Small intestine (tissue), 7 donors: ENCODE measurements at regions not wholly inside any gene's neighbourhood (a gene's known extent, or its start where the extent isn't known, plus 50 kb on each side); places are given as distances from the start of the nearest gene placed in this dataset.

ENCODE experiments used
- DNase-seq, 2 donors: peaks; one replicate each; pipeline versions ENCODE4 v3.0.0 to v3.0.0-alpha.2; 2013
- FAIRE-seq: peaks from 2 replicates; lab custom pipeline; 2012; peaks lifted over from hg19 to GRCh38; lab: Jason Lieb, UNC
- H3K27ac ChIP-seq, 3 donors: one replicate each; pipeline ENCODE4 v1.5.1; 2013; ENCODE audit warnings: low read length in 2 of 3, mild to moderate bottlenecking in 2 of 3, control low read depth in 1 of 3, inconsistent platforms in 1 of 3, low read depth in 1 of 3, moderate library complexity in 1 of 3
- H3K27me3 ChIP-seq, 3 donors: one replicate each; pipeline ENCODE4 v1.6.1; 2013; ENCODE audit warnings: low read length in 3 of 3, inconsistent platforms in 1 of 3; ENCODE audit not compliant: control insufficient read depth in 3 of 3, insufficient read depth in 3 of 3
- H3K36me3 ChIP-seq, 3 donors: one replicate each; pipeline ENCODE4 v1.6.1; 2013; ENCODE audit warnings: low read length in 3 of 3, inconsistent platforms in 1 of 3, low read depth in 1 of 3, mild to moderate bottlenecking in 1 of 3, moderate library complexity in 1 of 3; ENCODE audit not compliant: control insufficient read depth in 3 of 3, insufficient read depth in 2 of 3
- H3K4me1 ChIP-seq, 3 donors: one replicate each; pipeline ENCODE4 v1.6.1; 2013; ENCODE audit warnings: low read length in 2 of 3, inconsistent platforms in 1 of 3, low read depth in 1 of 3, mild to moderate bottlenecking in 1 of 3, moderate library complexity in 1 of 3; ENCODE audit not compliant: control insufficient read depth in 3 of 3, insufficient read depth in 2 of 3
- H3K4me3 ChIP-seq, 3 donors: one replicate each; pipeline ENCODE4 v1.5.1; 2013; ENCODE audit warnings: low read length in 3 of 3, control low read depth in 1 of 3, inconsistent platforms in 1 of 3, low read depth in 1 of 3, mild to moderate bottlenecking in 1 of 3, moderate library complexity in 1 of 3
- H3K9me3 ChIP-seq, 2 donors: one replicate each; pipeline ENCODE4 v1.6.1; 2013; ENCODE audit warnings: low read depth in 1 of 2, low read length in 1 of 2; ENCODE audit not compliant: control insufficient read depth in 2 of 2, insufficient read depth in 1 of 2
- WGBS, 3 donors: extraction: QIAGEN DNeasy Blood & Tissue Kit; methylation state at CpG; one replicate each; pipeline ENCODE4 v1.1.7; 2013; 5-methylcytosine and 5-hydroxymethylcytosine counted together
- donor health status: healthy with polysubstance abuse.
- donor health status: control.
- donor health status: control.
- donor health status: Bipolar disorder and iron deficiency.
- donor health status: healthy.

DNA sequence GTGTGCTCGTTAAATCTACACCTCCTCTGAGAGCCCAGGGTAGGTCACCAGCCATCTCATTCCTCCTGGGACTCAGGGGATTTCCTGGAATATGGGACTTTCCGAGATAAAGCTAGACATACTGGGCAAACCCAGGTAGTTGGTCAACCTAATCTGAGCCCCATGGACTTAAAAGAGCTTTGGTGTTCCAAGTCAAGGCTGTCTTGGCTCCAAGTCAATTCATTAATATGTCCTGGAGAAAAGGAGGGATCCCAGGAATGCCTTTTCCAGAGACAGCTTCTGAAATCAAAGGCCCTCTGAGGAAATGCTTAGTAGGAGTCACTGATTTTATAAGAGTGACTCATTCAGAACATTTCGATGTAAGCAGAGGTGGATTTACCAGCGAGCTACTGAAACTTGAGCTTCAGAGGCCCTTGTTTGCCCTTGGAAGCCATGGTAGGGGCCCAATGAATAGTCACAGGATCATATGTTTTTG is 137.3 kb upstream of the UBE2E1 start:
- H3K4me3 ChIP-seq, result no peak overlapping the region
- H3K9me3 ChIP-seq, result no peaks in the 10 kb centered on the region
- peaks cover 0 to 2% (median 0%) of the 10 kb centered on the region in 3 donors for H3K4me1 ChIP-seq
- no peaks in the 10 kb centered on the region for H3K36me3 ChIP-seq
- no peak overlapping the region for H3K27ac ChIP-seq
- H3K27me3 ChIP-seq, result peaks cover 0 to 39% (median 3%) of the 10 kb centered on the region in 3 donors
- DNase-seq (no peak), FAIRE-seq (no peak)
- WGBS, 3 donors, result 47 to 72% (median 53%) methylated on average over 4 of the region's 4 CpGs

DNA sequence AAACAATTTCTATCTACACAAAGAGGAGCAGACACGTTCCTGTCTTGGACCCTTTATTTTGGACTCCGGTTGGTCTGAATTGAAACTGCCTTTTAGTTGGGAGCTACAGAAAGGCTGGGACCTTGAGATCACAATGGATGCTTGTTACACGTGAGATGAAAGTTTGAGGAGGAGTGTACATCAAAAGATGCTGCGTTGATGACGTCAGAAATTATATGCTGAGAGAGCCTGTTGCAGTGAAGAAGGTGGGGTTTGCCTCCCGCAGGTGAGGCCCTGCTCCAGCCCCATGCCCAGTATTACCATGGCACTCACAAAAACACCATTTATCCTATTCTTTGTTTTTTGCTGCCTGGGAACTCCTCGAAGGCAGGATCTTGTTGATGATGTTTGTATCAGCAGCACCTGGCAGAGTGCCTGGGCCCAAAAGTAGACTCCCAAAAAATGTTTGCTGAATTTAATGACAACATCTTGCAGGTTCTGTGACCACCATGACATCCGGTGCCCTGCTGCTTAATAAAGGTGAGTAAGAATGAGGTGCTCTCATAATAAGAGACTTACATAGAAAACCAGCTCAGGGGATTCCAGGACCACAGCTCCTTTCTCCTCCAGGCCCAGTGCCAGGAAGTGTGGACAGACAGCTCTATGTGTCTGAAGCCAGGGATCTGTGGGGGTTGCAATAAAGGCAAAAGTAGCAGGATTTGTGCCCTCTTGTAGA is 136.1 kb upstream of the UBE2E1 start:
- Histone ChIP-seq H3K27ac (no peak overlapping the region), H3K4me3 (no peak overlapping the region), H3K27me3 (peaks cover 0 to 39% (median 3%) of the 10 kb centered on the region in 3 donors), H3K36me3 (no peaks in the 10 kb centered on the region), H3K4me1 (peaks cover 0 to 2% (median 0%) of the 10 kb centered on the region in 3 donors), H3K9me3 (no peaks in the 10 kb centered on the region)
- no peak for FAIRE-seq
- no peak for DNase-seq
- 82 to 89% (median 85%) methylated on average over 8 of the region's 8 CpGs for WGBS, 3 donors

DNA sequence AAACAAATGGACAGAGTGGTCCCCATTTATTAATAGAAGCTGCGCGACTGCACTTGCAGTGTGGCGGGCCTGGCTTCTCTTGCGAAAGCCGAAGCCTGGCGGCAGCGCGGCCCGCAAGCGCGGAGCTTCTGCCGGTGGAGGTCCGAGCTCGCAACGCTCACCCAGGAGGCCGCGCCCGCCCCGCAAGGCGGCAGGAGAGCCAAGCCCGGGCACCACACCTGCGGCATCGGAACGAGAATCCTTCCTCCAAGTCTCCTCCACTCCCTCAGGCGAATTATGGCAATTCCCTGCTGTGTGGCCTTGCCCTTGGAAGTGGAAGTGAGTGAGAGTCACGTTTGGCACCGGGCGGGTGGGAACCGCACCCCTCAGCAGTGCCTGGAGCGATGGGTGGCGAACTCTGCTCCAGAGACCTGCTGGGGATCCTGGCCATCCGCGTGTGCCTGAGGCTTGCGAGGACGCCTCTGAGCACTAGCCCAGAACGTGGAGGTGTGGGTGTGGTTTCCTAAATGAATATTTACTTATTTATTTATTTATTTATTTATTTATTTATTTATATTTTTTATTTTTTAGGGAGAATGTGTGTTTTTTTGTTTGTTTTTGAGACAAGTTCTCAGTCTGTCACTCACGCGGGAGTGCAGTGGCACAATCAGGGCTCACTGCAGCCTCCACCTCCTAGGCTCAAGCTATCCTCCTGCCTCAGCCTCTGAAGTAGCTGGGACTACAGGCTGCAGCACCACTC is 133.7 kb upstream of the UBE2E1 start:
- peaks cover 0 to 39% (median 3%) of the 10 kb centered on the region in 3 donors for H3K27me3 ChIP-seq
- H3K4me3 ChIP-seq, result peak overlapping the region in 2 of 3 donors; percentile 18 to 21
- no peaks in the 10 kb centered on the region for H3K36me3 ChIP-seq
- no peaks in the 10 kb centered on the region for H3K9me3 ChIP-seq
- no peak overlapping the region for H3K27ac ChIP-seq
- H3K4me1 ChIP-seq, result peaks cover 0 to 2% (median 0%) of the 10 kb centered on the region in 3 donors
- no peak for FAIRE-seq
- DNase-seq, result peak; percentile 39 to 57
- WGBS, 3 donors, result 14 to 28% (median 22%) methylated on average over 38 of the region's 38 CpGs

DNA sequence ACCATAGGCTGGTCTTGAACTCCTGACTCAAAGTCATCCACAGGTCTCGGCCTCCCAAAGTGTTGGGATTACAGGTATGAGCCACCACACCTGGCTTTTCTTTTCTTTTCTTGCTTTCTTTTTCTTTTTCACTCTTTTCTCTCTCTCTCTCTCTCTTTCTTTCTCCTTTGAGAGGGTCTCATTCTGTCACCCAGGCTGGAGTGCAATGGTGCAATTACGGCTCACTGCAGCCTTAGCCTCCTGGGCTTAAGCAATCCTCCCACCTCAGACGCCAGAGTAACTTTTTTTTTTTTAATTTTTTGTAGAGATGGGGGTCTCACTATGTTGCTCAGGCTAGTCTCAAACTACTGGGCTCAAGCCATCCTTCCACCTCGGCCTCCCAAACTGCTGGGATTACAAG is 133.1 kb upstream of the UBE2E1 start:
- peaks cover 0 to 39% (median 3%) of the 10 kb centered on the region in 3 donors for H3K27me3 ChIP-seq
- FAIRE-seq (no peak), DNase-seq (no peak)
- 84 to 91% (median 84%) methylated on average over 4 of the region's 4 CpGs for WGBS, 3 donors
- H3K27ac ChIP-seq, result no peak overlapping the region
- H3K4me3 ChIP-seq, result no peak overlapping the region
- H3K36me3 ChIP-seq, result no peaks in the 10 kb centered on the region
- no peaks in the 10 kb centered on the region for H3K9me3 ChIP-seq
- peaks cover 0 to 2% (median 0%) of the 10 kb centered on the region in 3 donors for H3K4me1 ChIP-seq

DNA sequence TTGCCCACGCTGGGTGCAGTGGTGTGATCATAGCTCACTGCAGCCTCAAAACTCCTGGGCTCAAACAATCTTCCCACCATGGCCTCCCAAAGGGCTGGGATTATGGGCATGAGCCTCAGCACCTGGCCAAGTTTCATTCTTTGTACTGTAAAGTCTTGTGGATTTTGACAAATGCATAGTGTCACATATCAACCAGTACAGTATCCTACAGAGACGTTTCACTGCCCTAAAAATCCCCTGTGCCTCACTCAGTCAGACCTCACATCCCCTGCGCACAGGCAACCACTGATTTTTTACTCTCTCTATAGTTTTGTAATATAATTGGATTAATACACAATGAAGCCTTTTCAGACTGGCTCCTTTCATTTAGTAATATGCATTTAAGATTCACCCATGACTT is 130.7 kb upstream of the UBE2E1 start:
- no peaks in the 10 kb centered on the region for H3K36me3 ChIP-seq
- no peak overlapping the region for H3K4me3 ChIP-seq
- H3K4me1 ChIP-seq, result peaks cover 0 to 2% (median 0%) of the 10 kb centered on the region in 3 donors
- peaks cover 0 to 25% (median 3%) of the 10 kb centered on the region in 3 donors for H3K27me3 ChIP-seq
- no peak overlapping the region for H3K27ac ChIP-seq
- WGBS, 3 donors, result 86 to 92% (median 89%) methylated on average over 3 of the region's 3 CpGs
- H3K9me3 ChIP-seq, result peaks cover 0 to 4% of the 10 kb centered on the region in 2 donors
- FAIRE-seq, result no peak
- no peak for DNase-seq

DNA sequence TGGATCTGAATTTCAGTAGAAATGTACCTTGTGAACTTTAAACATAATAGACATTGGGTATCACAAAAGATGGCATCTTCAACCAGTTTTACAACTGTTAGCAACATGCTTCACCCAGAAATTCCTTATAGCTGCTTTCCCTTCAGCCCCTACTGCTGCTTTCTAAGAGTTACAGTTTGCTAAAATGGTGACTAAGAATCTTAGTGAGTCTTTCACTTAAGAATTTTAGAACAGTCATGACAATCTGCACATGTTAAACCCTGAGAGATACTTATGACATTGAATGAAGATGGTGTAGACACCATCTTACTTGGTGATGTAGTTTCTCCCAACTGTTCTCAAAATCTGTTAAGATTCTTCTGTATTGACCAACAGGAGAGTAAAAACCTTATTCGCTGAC is 129.7 kb upstream of the UBE2E1 start:
- Histone ChIP-seq H3K4me3 (no peak overlapping the region), H3K9me3 (peaks cover 0 to 4% of the 10 kb centered on the region in 2 donors), H3K27ac (no peak overlapping the region), H3K4me1 (peaks cover 0 to 2% (median 0%) of the 10 kb centered on the region in 3 donors), H3K27me3 (peaks cover 0 to 17% (median 3%) of the 10 kb centered on the region in 3 donors), H3K36me3 (no peaks in the 10 kb centered on the region)
- WGBS, 3 donors, result 97 to 100% (median 100%) methylated on average over 1 of the region's 1 CpG
- DNase-seq (no peak), FAIRE-seq (no peak)

DNA sequence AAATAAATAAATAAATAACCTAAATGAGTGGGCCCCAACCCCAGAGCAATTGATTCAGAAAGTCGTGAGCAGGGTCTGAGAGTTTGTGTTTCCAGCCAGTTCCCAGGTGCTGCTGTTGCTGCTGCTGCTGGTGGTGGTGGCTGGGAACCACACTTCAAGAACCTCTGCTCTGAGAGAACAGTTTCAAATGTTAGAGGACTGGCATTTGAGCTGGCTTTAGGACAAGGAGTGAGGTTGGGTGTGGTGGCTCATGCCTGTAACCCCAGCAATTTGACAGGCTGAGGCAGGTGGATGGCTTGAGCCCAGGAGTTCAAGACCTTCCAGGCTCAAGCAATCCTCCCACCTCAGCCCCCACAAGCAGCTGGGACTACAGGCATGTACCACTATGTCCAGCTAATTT is 123.1 kb upstream of the UBE2E1 start:
- no peak for FAIRE-seq
- H3K4me3 ChIP-seq, result no peak overlapping the region
- H3K27ac ChIP-seq, result no peak overlapping the region
- H3K4me1 ChIP-seq, result peaks cover 0 to 9% (median 4%) of the 10 kb centered on the region in 3 donors
- WGBS, 3 donors, result 52 to 71% (median 57%) methylated on average over 1 of the region's 1 CpG
- no peaks in the 10 kb centered on the region for H3K36me3 ChIP-seq
- H3K9me3 ChIP-seq, result peaks cover 0 to 4% of the 10 kb centered on the region in 2 donors
- no peak for DNase-seq
- H3K27me3 ChIP-seq, result no peaks in the 10 kb centered on the region

DNA sequence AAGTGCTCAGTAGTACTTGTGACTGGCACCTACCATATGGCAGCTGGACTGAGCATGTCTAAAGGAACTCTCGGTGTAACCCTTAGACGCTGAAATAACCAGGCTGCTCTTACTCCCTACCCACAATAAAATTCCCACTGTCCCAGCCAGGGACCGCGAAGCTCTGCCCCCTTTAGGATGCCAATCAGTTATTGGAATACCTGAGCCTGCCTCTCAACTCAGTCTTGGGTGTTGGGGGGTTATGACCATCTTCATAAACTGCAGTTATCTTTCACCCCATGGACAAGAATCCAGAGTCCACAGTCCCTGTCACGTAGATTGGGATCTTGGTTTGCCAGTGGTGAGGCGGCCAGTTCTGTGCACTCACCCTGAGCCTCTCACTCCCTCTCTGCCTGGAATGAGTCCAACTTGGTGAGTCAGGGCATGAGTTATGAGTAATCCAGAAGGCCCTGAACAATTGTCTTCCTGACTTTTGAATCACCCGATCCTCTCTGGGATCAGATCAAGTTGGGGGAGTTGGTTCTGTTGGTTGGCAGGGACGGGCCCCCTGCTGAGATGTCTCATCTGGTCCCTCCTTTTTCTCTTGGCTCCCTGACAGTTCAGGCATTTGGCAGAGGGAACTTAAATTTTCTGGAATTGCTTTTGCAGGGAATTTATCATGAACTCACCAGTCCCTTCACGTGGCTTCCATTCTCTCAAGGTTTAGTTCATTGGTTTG is 120.1 kb upstream of the UBE2E1 start:
- no peaks in the 10 kb centered on the region for H3K36me3 ChIP-seq
- peaks cover 0 to 11% of the 10 kb centered on the region in 2 donors for H3K9me3 ChIP-seq
- peak overlapping the region in 1 of 3 donors; percentile 29 for H3K27ac ChIP-seq
- H3K4me3 ChIP-seq, result no peak overlapping the region
- peaks cover 0 to 9% (median 4%) of the 10 kb centered on the region in 3 donors for H3K4me1 ChIP-seq
- 17 to 52% (median 41%) methylated on average over 9 of the region's 9 CpGs for WGBS, 3 donors
- FAIRE-seq (no peak), DNase-seq (peak; percentile 81 to 98)
- no peaks in the 10 kb centered on the region for H3K27me3 ChIP-seq
